GM12874 (cell line): ENCODE measurements at regions not wholly inside any gene's neighbourhood (a gene's known extent, or its start where the extent isn't known, plus 50 kb on each side); places are given as distances from the start of the nearest gene placed in this dataset.

Experiments used
- TF ChIP-seq, protein P1 (sequence below): IDR thresholded peaks from 2 replicates; pipeline ENCODE4 v1.5.1; 2011; ENCODE audit warnings: low read depth, mild to moderate bottlenecking, control low read depth, low read length, moderate library complexity; ENCODE audit not compliant: insufficient read depth

- TF ChIP-seq, protein P1, sequence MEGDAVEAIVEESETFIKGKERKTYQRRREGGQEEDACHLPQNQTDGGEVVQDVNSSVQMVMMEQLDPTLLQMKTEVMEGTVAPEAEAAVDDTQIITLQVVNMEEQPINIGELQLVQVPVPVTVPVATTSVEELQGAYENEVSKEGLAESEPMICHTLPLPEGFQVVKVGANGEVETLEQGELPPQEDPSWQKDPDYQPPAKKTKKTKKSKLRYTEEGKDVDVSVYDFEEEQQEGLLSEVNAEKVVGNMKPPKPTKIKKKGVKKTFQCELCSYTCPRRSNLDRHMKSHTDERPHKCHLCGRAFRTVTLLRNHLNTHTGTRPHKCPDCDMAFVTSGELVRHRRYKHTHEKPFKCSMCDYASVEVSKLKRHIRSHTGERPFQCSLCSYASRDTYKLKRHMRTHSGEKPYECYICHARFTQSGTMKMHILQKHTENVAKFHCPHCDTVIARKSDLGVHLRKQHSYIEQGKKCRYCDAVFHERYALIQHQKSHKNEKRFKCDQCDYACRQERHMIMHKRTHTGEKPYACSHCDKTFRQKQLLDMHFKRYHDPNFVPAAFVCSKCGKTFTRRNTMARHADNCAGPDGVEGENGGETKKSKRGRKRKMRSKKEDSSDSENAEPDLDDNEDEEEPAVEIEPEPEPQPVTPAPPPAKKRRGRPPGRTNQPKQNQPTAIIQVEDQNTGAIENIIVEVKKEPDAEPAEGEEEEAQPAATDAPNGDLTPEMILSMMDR: no peak
Observed at GRCh38 chr2:76455910-76456309, 745.2 kb upstream of the GCFC2 start.

DNA sequence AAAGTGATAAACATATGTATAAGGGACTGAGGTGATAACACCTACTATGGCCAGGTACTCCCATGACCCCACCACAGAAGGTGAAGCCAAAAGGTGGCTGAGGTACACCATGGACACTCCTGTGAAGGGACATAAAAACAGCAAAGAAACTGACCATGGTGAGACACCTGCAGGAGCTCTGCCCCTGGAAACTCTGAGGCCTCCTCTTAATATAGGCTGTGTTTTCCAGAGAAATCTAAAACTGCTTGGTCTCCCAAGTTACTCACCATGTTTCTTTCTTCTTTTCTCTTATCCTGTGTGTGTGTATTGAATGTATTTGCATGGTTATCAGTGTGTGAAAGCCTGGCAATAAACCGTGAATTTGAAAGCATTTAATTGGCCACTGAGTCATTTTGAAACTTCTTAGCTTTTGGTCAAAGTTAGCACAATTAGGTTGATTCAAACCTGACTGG is 739.3 kb upstream of the GCFC2 start:
- TF ChIP-seq, protein P1: no peak

DNA sequence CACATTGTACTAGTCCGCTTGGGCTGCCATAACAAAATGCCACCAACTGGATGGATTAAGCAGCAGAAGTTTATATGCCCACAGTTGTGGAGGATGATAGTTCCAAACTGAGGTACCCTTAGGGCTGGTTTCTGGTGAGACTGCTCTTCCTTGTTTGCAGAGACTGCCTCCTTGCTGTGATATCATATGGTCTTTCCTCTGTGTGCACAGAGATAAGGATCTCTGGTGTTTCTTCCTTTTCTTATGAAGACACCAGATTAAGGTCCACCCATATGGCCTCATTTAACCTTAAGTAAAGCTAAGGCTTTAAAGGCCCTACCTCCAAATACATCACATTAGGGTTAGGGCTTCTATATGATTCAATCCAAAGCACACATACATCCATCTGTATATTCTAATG is 738.2 kb upstream of the GCFC2 start:
- TF ChIP-seq, protein P1: no peak

GRCh38 chr2:76447294-76447693 is 736.6 kb upstream of the GCFC2 start:
- TF ChIP-seq, protein P1: no peak

- TF ChIP-seq, protein P1: no peak
Observed at GRCh38 chr2:76446872-76447271, 736.2 kb upstream of the GCFC2 start.

DNA sequence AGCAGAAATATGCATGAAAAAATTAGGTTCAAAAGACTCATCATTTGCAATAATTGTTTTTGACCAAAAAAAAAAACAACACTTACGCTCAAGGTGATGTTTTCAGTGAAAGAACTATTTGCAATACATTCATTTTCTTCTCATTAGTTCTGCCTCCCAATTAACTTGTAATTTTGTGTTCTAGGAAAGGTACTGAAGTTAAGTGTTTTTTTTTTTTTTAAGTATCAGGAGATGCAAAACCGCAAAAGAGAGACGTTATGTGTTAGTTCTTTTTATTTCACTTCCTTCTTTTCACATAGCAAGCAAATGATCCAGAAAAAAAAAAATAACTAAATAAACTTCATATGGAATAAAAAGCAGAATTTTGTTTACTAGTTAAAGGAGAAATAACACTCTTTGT is 735.2 kb upstream of the GCFC2 start:
- TF ChIP-seq, protein P1: no peak

DNA sequence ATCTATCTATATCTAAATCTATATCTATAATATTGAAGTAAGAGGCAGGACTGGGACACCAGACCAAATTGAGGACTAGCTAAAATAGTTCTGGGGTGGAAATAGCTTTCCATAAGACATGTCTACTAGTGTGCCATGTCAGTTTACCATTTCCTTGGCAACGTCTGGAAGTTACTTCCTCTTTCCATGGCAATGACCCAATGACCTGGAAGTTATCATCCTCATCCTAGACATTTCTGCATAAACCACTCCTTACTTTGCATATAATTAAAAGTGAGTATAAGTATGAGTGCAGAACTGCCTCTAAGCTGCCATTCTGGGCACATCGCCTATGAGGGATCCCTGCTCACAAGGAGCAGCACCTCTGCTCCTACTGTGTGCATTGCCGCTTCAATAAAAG is 734.0 kb upstream of the GCFC2 start:
- TF ChIP-seq, protein P1: no peak

- TF ChIP-seq, protein P1: no peak
Observed at GRCh38 chr2:76437564-76437963, 726.8 kb upstream of the GCFC2 start.
